Spleen (tissue), 7 donors: ENCODE measurements at regions not wholly inside any gene's neighbourhood (a gene's known extent, or its start where the extent isn't known, plus 50 kb on each side); places are given as distances from the start of the nearest gene placed in this dataset.

ENCODE experiments used
- POLR2A ChIP-seq, 3 donors: fragments of 450-650 bp; IDR thresholded peaks; one replicate each; pipeline ENCODE4 v1.5.1; 2017; ENCODE audit warnings: antibody characterized with exemption in 3 of 3, mild to moderate bottlenecking in 1 of 3
- POLR2AphosphoS5 ChIP-seq, 3 donors: sonication (generic); formaldehyde crosslinking; IDR thresholded peaks; one replicate each; pipeline ENCODE4 v1.5.1; 2017; ENCODE audit warnings: antibody characterized with exemption in 3 of 3
- TF ChIP-seq, protein P1 (sequence below), 11 experiments: fragments of 200-600 bp in 7 of 11; fragments of 450-650 bp in 4 of 11; sonication (generic) in 4 of 11; IDR thresholded peaks in 8 of 11; conservative IDR thresholded peaks in 3 of 11; 1 replicate in 7 of 11; 2 replicates in 4 of 11; pipeline versions ENCODE4 v1.4.0 to v1.8.0; 2016 to 2021; ENCODE audit warnings: antibody characterized with exemption in 11 of 11, inconsistent platforms in 4 of 11, mild to moderate bottlenecking in 1 of 11
- donor health status: DM: no; HTN: no; CAD: no; lungs with moderate emphysema.
- donor health status: DM: no; HTN: no; CAD: no.
- donor health status: DM: no; HTN: no; CAD: no.

DNA sequence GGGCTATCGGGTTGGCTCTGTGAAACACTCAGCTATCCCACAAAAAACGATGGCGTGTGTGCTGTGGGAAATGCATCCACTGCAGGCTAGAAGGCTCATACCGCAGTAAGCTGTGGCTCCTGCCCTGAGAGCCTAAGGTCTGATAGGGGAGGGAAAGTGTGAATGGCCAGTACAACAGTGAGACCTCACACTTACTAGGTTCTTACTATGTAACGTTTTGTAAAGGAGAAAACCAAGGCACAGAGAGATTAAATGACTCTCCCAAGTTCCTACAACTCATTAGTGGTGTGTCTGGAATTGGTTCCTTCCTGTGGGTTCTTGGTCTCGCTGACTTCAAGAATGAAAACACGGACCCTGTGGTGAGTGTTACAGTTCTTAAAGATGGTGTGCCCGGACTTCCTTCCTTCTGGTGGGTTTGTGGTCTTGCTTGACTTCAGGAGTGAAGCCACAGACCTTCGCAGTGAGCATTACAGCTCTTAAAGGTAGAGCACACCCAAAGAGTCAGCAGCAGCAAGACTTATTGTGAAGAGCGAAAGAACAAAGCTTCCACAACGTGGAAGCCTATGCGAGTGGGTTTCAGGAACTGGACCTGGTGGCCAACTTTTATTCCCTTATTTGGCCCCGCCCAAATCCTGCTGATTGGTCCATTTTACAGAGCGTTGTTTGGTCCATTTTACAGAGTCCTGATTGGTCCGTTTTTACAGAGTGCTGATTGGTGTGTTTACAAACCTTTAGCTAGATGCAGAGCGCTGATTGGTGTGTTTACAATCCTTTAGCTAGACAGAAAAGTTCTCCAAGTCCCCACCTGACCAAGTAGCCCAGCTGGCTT is 161.7 kb downstream of the POLR2M start:
- TF ChIP-seq, protein P1, sequence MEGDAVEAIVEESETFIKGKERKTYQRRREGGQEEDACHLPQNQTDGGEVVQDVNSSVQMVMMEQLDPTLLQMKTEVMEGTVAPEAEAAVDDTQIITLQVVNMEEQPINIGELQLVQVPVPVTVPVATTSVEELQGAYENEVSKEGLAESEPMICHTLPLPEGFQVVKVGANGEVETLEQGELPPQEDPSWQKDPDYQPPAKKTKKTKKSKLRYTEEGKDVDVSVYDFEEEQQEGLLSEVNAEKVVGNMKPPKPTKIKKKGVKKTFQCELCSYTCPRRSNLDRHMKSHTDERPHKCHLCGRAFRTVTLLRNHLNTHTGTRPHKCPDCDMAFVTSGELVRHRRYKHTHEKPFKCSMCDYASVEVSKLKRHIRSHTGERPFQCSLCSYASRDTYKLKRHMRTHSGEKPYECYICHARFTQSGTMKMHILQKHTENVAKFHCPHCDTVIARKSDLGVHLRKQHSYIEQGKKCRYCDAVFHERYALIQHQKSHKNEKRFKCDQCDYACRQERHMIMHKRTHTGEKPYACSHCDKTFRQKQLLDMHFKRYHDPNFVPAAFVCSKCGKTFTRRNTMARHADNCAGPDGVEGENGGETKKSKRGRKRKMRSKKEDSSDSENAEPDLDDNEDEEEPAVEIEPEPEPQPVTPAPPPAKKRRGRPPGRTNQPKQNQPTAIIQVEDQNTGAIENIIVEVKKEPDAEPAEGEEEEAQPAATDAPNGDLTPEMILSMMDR (IDR thresholded peaks at IDR 0.05 in 8 of 11, conservative IDR thresholded peaks at IDR 0.05 in 3 of 11) = no peak
- TF ChIP-seq POLR2A (IDR thresholded peaks at IDR 0.05) = no peak
- TF ChIP-seq POLR2AphosphoS5 (IDR thresholded peaks at IDR 0.05) = no peak
